GM23338 (cell line): ENCODE measurements at regions not wholly inside any gene's neighbourhood (a gene's known extent, or its start where the extent isn't known, plus 50 kb on each side); places are given as distances from the start of the nearest gene placed in this dataset.

Source experiments
- CREB1 ChIP-seq: fragments of 250-450 bp; sonication (Bioruptor Pico); IDR thresholded peaks from 2 replicates; pipeline ENCODE4 v1.5.0; 2020; ENCODE audit warnings: low read depth, mild to moderate bottlenecking, moderate library complexity
- CTCF ChIP-seq, 2 experiments: fragments of 200-600 bp in 1 of 2; sonication (generic) in 1 of 2; conservative IDR thresholded peaks; 2 replicates each; pipeline versions ENCODE4 v1.5.1 to v1.6.1; 2016 to 2017; ENCODE audit warnings: antibody characterized with exemption in 2 of 2, low read depth in 2 of 2, mild to moderate bottlenecking in 2 of 2, moderate library complexity in 1 of 2
- EZH2 ChIP-seq: fragments of 200-600 bp; sonication (generic); IDR thresholded peaks from one replicate; pipeline ENCODE4 v1.8.0; 2017; ENCODE audit warnings: antibody characterized with exemption, mild to moderate bottlenecking, low read depth; ENCODE audit not compliant: unreplicated experiment
- EZH2phosphoT487 ChIP-seq: fragments of 200-600 bp; sonication (generic); IDR thresholded peaks from one replicate; pipeline ENCODE4 v1.8.1; 2018; ENCODE audit warnings: antibody characterized with exemption; ENCODE audit not compliant: unreplicated experiment
- POLR2AphosphoS5 ChIP-seq: IDR thresholded peaks from 2 replicates; pipeline ENCODE4 v1.6.1; 2016; ENCODE audit warnings: antibody characterized with exemption, low read depth
- REST ChIP-seq: IDR thresholded peaks from one replicate; pipeline ENCODE4 v1.6.1; 2018; ENCODE audit warnings: antibody characterized with exemption; ENCODE audit not compliant: unreplicated experiment
- ZNF331 ChIP-seq: fragments of 250-450 bp; sonication (Bioruptor Pico); IDR thresholded peaks from 2 replicates; pipeline ENCODE4 v1.5.0; 2020; ENCODE audit warnings: low read depth, mild to moderate bottlenecking, moderate library complexity

GRCh38 chr10:53650794-53651193 lies 878.2 kb upstream of the MBL2 start:
- TF ChIP-seq CTCF (conservative IDR thresholded peaks at IDR 0.05; ENCODE audit: low read depth in 2 of 2) (no peak), EZH2 (no peak), REST (no peak), CREB1 (CRISPR knock-in tag) (no peak), POLR2AphosphoS5 (no peak), EZH2phosphoT487 (no peak), ZNF331 (CRISPR knock-in tag) (no peak)
